ENCODE measurements at regions not wholly inside any gene's neighbourhood (a gene's known extent, or its start where the extent isn't known, plus 50 kb on each side); places are given as distances from the start of the nearest gene placed in this dataset.

DNA sequence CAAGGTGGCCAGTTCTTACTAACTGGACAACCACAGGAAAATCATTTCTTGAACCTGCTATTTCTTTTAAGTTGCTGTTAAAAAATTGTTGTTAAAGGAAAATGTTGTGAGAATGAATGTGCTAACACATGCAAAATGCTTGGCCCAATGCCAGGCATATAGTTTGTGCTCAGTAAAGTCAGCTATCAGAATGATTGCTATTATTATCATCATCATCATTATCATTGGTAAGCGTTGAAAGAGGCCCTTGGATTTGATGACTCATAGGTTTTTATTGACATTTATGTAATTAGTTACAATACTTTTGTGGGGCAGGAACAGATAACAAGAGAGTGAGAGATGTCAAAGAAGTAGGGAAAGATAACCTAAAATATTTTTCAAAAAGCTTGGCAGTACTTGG lies 394.2 kb upstream of the ZEB2 start:
- Histone ChIP-seq H3K27ac (ENCODE audit: low read depth, low read length) (no peak overlapping the region), H3K4me1 (ENCODE audit: control insufficient read depth in 1 of 2, insufficient read depth in 2 of 2, low read length in 2 of 2) (no peaks in the 10 kb centered on the region), H3K4me3 (replicated peaks in 1 of 2; ENCODE audit: low read depth in 1 of 2, low read length in 2 of 2) (no peak overlapping the region), H2AFZ (ENCODE audit: low read depth, low read length, poor library complexity, severe bottlenecking) (no peak overlapping the region), H3K36me3 (ENCODE audit: control insufficient read depth in 1 of 2, insufficient read depth in 2 of 2, low read length in 2 of 2) (no peaks in the 10 kb centered on the region), H3K9me3 (ENCODE audit: control insufficient read depth in 1 of 2, insufficient read depth in 1 of 2, low read depth in 1 of 2, low read length in 2 of 2) (no peaks in the 10 kb centered on the region), H3K79me2 (ENCODE audit: insufficient read depth, low read length) (no peaks in the 10 kb centered on the region), H3K9me2 (ENCODE audit: insufficient read depth) (no peaks in the 10 kb centered on the region), H3K27me3 (ENCODE audit: insufficient read depth, low read length) (no peaks in the 10 kb centered on the region), H3K9ac (ENCODE audit: low read length) (no peak overlapping the region), H3K4me2 (ENCODE audit: low read length) (no peak overlapping the region), H4K20me1 (ENCODE audit: insufficient read depth) (no peaks in the 10 kb centered on the region)
- ChIA-PET RAD21 (ENCODE audit: low non-redundant PET in 1 of 2, low total read pairs in 2 of 2, uncharacterized antibody in 2 of 2, unreplicated experiment in 2 of 2) (interaction anchor here in 1 of 2 experiments (0.8 kb wide), 1 partner anchor 82 kb away, joined by 3 read pairs; no protein-coding TSS in a partner anchor), POLR2A (no interaction called here), CTCF (no interaction called here)
- ATAC-seq (no peak), DNase-seq (ENCODE audit: low read depth, low spot score) (no peak)
- BruUV-seq (replicated peaks) = no TSS peak
- no peak for TF ChIP-seq SIN3A (IDR thresholded peaks at IDR 0.05; ENCODE audit: low read depth)
- intact Hi-C loops (cut with micrococcal nuclease) = no loop called here

DNA sequence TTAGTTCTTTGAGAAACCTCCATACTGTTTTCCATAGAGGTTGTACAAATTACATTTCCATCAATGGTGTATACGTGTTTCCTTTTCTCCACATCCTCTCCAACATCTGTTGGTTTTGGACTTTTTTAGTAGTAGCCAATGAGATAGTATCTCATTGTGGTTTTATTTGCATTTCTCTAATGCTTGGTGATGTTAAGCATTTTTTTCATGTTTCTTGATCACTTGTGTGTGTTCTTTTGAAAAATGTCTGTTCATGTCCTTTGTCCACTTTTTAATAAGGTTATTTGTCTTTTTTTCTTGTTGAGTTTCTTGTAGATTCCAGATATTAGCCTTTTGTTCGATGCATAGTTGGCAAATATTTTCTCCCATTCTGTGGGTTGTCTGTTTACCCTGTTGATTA lies 392.3 kb upstream of the ZEB2 start:
- intact Hi-C loops (cut with micrococcal nuclease) = no loop called here
- Histone ChIP-seq H3K27me3 (ENCODE audit: insufficient read depth, low read length) (no peaks in the 10 kb centered on the region), H3K79me2 (ENCODE audit: insufficient read depth, low read length) (no peaks in the 10 kb centered on the region), H3K4me2 (ENCODE audit: low read length) (no peak overlapping the region), H3K9me3 (ENCODE audit: control insufficient read depth in 1 of 2, insufficient read depth in 1 of 2, low read depth in 1 of 2, low read length in 2 of 2) (no peaks in the 10 kb centered on the region), H2AFZ (ENCODE audit: low read depth, low read length, poor library complexity, severe bottlenecking) (no peak overlapping the region), H3K9ac (ENCODE audit: low read length) (no peak overlapping the region), H4K20me1 (ENCODE audit: insufficient read depth) (no peaks in the 10 kb centered on the region), H3K27ac (ENCODE audit: low read depth, low read length) (no peak overlapping the region), H3K4me1 (ENCODE audit: control insufficient read depth in 1 of 2, insufficient read depth in 2 of 2, low read length in 2 of 2) (no peaks in the 10 kb centered on the region), H3K4me3 (replicated peaks in 1 of 2; ENCODE audit: low read depth in 1 of 2, low read length in 2 of 2) (no peak overlapping the region), H3K36me3 (ENCODE audit: control insufficient read depth in 1 of 2, insufficient read depth in 2 of 2, low read length in 2 of 2) (no peaks in the 10 kb centered on the region), H3K9me2 (ENCODE audit: insufficient read depth) (no peaks in the 10 kb centered on the region)
- BruUV-seq (replicated peaks) = no TSS peak
- ATAC-seq = no peak
- ChIA-PET CTCF (no interaction called here), RAD21 (ENCODE audit: low non-redundant PET in 1 of 2, low total read pairs in 2 of 2, uncharacterized antibody in 2 of 2, unreplicated experiment in 2 of 2) (no interaction called here), POLR2A (no interaction called here)
- TF ChIP-seq RAD21 (IDR thresholded peaks at IDR 0.05; ENCODE audit: low read depth) = no peak
- no peak for TF ChIP-seq ZNF274 (IDR thresholded peaks at IDR 0.05; ENCODE audit: low read depth, low read length)
- TF ChIP-seq EZH2phosphoT487 (IDR thresholded peaks at IDR 0.05; ENCODE audit: borderline replicate concordance) = no peak
- TF ChIP-seq EZH2 (IDR thresholded peaks at IDR 0.05) = no peak
- no peak for DNase-seq (ENCODE audit: low read depth, low spot score)
